T47D (cell line): ENCODE measurements at regions not wholly inside any gene's neighbourhood (a gene's known extent, or its start where the extent isn't known, plus 50 kb on each side); places are given as distances from the start of the nearest gene placed in this dataset.

Source experiments
- DNase-seq, 2 experiments: peaks; one replicate each; pipeline versions ENCODE4 v3.0.0 to v3.0.0-alpha.2; 2011 to 2012; ENCODE audit warnings: low read depth in 1 of 2, low spot score in 1 of 2
- JUND ChIP-seq: IDR thresholded peaks from 2 replicates; pipeline ENCODE4 v1.6.1; 2012; ENCODE audit warnings: low read depth
- in situ Hi-C: cut with HindIII; loops from 2 replicates; pipeline ENCODE4 v1.10.0; 2016; ENCODE audit warnings: low sequenced_read_pairs, low pct_unique_long_range_greater_than_20kb

GRCh38 chr16:82259731-82260130, 89.7 kb upstream of the MPHOSPH6 start:
- in situ Hi-C loops: no loop called here
- DNase-seq: no peak
- no peak for TF ChIP-seq JUND

- in situ Hi-C loops: no loop called here
- no peak for TF ChIP-seq JUND
- no peak for DNase-seq
Observed at GRCh38 chr16:82257990-82258389, 88.0 kb upstream of the MPHOSPH6 start.

GRCh38 chr16:82252582-82252981, 82.6 kb upstream of the MPHOSPH6 start:
- DNase-seq: no peak
- TF ChIP-seq JUND: no peak
- in situ Hi-C loops: no loop called here

GRCh38 chr16:82248677-82249076, 78.7 kb upstream of the MPHOSPH6 start:
- TF ChIP-seq JUND: no peak
- no peak for DNase-seq
- in situ Hi-C loops: no loop called here

GRCh38 chr16:82248012-82248656, 78.1 kb upstream of the MPHOSPH6 start:
- in situ Hi-C loops: no loop called here

GRCh38 chr16:82242201-82242600, 72.2 kb upstream of the MPHOSPH6 start:
- in situ Hi-C loops: no loop called here
- DNase-seq: no peak

More at GRCh38 chr16:82248012-82248656, 78.1 kb upstream of the MPHOSPH6 start:
- TF ChIP-seq JUND: no peak
- DNase-seq: no peak

GRCh38 chr16:82241469-82242052, 71.5 kb upstream of the MPHOSPH6 start:
- TF ChIP-seq JUND: no peak
- DNase-seq: no peak
- in situ Hi-C loops: no loop called here

More at GRCh38 chr16:82242201-82242600, 72.2 kb upstream of the MPHOSPH6 start:
- TF ChIP-seq JUND: no peak

GRCh38 chr16:82240111-82240510, 70.1 kb upstream of the MPHOSPH6 start:
- TF ChIP-seq JUND: no peak
- in situ Hi-C loops: no loop called here
- no peak for DNase-seq

GRCh38 chr16:82236875-82237274, 66.9 kb upstream of the MPHOSPH6 start:
- in situ Hi-C loops: no loop called here
- DNase-seq: no peak
- TF ChIP-seq JUND: no peak

GRCh38 chr16:82236415-82236814, 66.4 kb upstream of the MPHOSPH6 start:
- in situ Hi-C loops: no loop called here
- TF ChIP-seq JUND: no peak
- DNase-seq: no peak

GRCh38 chr16:82232806-82233205, 62.8 kb upstream of the MPHOSPH6 start:
- in situ Hi-C loops: no loop called here
- no peak for TF ChIP-seq JUND

GRCh38 chr16:82231008-82231787, 61.2 kb upstream of the MPHOSPH6 start:
- TF ChIP-seq JUND: no peak
- no peak for DNase-seq
- in situ Hi-C loops: no loop called here

More at GRCh38 chr16:82232806-82233205, 62.8 kb upstream of the MPHOSPH6 start:
- no peak for DNase-seq
